Posterior cingulate gyrus (tissue), 11 donors: ENCODE measurements at regions not wholly inside any gene's neighbourhood (a gene's known extent, or its start where the extent isn't known, plus 50 kb on each side); places are given as distances from the start of the nearest gene placed in this dataset.
A peak's percentile ranks its signal among the peaks of the same experiment; 100 is the strongest.
"Not testable (repeated sequence)": the region's sequence is repeated elsewhere in the genome, so short reads cannot be mapped to it uniquely, and the experiment has no call there.

ENCODE experiments used
- DNase-seq, 10 donors: peaks; one replicate each; pipeline versions ENCODE4 v3.0.0 to v3.0.0-alpha.2; 2020 to 2021; ENCODE audit warnings: mixed read lengths in 3 of 10
- intact Hi-C: fragments of 100-400 bp; cut with DNase I; formaldehyde crosslinking; loops from one replicate; pipeline ENCODE4 v1.15.1; 2023

GRCh38 chr17:72381597-72382397, 261.0 kb downstream of the SOX9 start:
- DNase-seq, result peak in 1 of 10 donors; percentile 61
- intact Hi-C loops, result no loop called here

DNA sequence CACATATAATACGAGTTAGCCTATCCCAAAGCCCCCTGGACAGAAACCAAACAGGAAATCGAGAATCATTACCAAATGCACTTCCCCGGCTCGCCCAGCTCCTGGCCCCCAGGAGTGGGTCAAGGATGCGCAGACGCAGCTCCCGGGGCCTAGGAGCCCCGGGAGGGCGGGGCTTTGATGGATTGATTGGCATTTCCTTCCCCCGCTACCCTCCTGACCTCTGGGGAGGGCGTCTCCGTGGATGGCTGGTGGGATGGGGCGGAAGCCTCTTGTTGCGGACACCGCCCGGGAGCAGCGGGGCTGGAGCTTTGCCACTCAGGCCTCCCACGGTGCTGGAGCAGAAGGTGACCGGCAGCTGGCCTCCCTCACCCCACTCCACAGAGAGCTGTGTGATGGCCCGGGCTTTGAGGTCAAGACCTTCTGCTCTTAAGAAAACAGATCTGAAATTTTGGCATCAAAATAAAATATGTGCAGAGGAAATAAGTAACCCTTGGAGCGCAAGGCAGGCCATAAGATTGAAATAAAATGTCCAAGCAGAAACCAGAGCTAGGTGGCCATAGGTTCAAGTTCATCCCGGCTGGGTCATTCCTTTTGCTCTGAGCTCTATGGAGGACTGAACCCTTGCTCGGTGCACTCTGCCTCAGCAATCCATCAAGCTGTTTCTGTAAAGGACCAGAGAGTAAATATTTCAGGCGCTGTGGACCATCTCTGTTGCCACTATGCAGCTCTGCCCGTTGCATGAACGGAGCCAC, 262.3 kb downstream of the SOX9 start:
- DNase-seq, result peak in 1 of 10 donors; percentile 71
- intact Hi-C loops, result no loop called here

GRCh38 chr17:72385475-72385874, 264.7 kb downstream of the SOX9 start:
- intact Hi-C loops, result no loop called here
- no peak for DNase-seq

DNA sequence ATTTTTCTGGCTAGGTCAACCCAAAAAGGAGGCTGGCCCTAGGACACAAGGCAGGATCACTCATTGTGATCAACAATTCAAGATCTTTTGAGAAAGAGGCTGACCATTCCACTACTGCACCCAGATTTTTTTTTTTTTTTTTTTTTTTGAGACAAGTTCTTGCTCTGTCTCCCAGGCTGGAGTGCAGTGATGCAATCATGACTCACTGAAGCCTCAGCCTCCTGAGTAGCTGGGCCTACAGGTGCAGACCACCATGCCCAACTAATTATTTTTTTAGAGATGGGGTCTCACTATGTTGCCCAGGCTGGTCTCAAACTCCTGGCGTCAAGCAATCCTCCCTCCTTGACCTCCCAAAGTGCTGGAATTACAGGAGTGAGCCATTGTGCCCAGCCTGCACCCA, 265.4 kb downstream of the SOX9 start:
- intact Hi-C loops, DNase-seq: not testable (repeated sequence)

- no peak for DNase-seq
- intact Hi-C loops, result no loop called here
These were observed 265.9 kb downstream of the SOX9 start for GRCh38 chr17:72386619-72387237.

- intact Hi-C loops, result no loop called here
- DNase-seq, result no peak
These were observed 266.7 kb downstream of the SOX9 start for GRCh38 chr17:72387487-72387886.

DNA sequence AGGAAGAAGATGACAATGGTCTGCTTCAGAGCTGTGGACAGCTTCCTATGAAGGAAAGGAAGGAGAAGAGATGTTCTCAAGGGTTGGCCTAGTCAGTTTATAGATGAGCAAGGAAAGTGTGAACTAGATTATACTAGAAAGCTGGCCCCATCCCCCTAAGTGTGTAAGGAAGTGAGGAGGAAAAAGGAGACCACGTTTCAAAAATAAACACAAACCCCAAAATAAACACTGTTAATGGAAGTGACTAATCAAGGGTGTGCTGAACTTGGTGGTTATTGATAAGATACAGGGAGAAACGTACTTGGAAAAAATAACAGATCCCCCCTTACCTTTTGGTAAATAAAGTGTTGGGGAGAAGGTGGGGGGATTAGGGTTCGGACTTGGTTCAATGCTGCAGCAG, 267.1 kb downstream of the SOX9 start:
- intact Hi-C loops, result no loop called here
- no peak for DNase-seq

DNA sequence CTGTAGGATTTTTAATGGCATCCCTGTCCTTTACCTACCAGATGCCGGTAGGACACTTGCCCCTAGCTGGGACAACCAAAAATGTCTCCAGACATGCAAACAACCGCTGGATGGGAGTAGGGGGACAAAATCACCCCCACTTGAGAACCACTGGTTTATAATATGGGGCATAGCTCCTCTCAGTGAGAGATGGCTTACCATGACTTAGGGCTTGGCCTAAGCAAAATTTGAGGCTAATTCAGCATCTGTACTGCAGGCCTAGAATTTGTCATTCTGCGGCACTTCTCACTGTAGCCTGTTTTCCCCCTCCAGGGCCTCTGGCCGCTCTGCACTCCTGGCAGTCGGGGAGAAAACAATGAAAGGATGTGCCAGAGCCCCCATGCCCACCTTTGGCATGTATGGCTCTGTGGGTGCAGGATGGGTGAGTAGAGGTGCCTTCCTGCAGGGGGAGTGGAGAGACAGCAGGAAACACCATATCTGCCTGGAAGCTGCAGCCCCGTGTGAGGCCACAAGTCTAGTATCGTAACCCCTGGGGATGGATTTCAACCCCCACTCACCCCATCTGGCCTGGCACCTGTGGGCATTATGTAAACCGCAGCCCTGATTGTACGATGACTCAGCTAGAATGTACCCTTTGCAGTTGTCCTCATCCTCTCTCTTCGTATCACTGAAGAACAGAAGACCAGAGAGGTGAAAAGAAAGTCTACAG, 268.1 kb downstream of the SOX9 start:
- intact Hi-C loops, result no loop called here
- DNase-seq, result peak in 1 of 10 donors; percentile 9

- DNase-seq, result peak in 1 of 10 donors; percentile 2
- intact Hi-C loops, result no loop called here
These were observed 270.1 kb downstream of the SOX9 start for GRCh38 chr17:72390675-72391508.

GRCh38 chr17:72392056-72393010, 271.5 kb downstream of the SOX9 start:
- intact Hi-C loops, result no loop called here

DNA sequence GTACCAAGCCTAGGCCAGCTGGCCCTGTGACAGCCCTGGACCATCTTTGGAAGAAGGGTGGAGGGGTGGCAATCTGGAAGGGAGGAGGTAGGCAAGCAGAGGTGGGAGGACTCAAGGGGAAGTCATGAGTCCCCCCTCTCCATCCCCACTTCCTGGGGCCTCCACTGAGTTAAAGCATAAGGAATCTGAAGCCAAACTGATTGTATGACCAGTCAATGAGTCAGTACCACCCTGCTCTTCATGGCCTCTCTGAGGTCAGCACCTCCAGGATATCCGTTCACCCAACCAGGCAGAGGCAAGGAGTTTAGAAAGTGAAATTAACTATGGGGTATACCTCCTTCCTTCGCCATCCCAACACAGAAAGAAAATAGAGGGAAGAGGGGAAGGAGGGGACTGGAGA, 272.7 kb downstream of the SOX9 start:
- intact Hi-C loops, result no loop called here
- peak in 1 of 10 donors; percentile 49 for DNase-seq

More at GRCh38 chr17:72392056-72393010, 271.5 kb downstream of the SOX9 start:
- DNase-seq, result peak in 1 of 10 donors; percentile 49

DNA sequence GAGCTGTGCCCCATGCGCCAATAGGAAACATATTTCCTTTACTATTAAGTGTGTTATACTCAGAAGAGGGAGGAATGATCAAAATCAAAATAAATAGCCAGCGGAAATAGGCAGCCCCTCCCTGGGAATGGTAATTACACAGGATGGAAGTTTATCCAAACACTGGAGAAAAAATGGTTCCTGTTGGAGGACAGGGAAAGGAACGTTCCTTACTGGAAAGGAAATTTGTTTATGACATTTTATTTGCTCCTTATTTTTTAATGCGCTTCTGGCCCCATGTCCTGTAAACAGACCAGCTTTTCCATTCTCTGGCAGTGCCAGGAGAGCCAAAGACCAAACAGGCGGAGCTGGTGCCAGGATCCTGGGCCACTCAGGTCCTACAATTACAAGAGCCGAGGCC, 273.7 kb downstream of the SOX9 start:
- peak in 1 of 10 donors; percentile 73 for DNase-seq
- intact Hi-C loops, result no loop called here

DNA sequence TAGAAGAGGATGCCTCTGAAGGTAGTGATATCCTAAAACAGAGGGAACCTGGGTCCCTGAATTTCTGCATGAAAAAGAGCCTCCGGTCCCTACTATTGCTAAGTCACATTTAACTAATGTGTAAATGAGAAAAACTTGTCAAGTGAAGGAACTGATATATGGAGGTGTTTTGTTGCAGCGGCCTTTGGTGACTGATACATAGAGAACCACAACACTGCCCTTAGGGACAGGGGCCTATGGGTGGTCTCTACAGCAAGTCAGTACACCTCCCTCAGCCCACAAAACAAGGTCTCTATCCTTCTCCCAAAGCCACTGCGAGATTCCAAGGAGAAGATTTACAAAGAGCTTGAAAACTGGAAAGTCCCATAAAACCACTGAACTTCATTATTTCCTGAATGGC, 275.3 kb downstream of the SOX9 start:
- DNase-seq, result peak in 1 of 10 donors; percentile 8
- intact Hi-C loops, result no loop called here

DNA sequence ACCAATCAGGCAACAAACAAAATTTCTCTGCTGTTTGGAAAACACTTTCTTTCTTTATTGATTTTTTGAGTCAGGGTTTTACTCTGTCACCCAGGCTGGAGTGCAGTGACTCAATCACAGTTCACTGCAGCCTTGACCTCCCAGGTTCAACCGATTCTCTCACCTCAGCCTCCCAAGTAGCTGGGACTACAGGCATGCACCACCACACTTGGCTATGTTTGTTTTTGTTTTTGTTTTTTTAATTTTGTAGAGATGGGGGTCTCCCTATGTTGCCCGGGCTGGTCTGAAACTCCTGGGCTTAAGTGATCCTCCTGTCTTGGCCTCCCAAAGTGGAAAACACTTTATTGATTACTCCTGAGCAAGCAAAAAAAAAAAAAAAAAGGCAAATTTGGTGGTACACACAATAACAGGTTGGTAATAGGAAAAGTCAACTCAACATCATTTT, 276.4 kb downstream of the SOX9 start:
- intact Hi-C loops, result no loop called here

DNA sequence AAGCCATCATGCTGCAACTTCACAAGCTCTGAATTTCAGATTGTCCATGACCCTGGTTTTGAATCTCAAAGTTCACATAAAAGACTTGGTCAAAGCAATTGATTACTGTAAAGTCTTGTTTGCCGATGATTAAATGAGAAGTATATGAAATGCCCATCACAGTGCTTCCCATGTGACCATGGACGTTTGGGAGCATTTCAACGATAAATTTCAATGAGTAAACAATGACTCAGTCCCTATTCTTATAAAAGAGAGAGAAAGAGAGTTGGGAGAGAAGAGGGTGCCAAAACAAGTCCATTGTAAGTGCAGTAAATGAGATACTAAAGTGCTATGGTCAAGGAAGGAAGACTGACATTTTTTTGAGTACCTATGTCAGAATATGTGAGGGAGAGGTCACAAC, 276.9 kb downstream of the SOX9 start:
- intact Hi-C loops, result no loop called here
- no peak for DNase-seq

More for the DNA sequence above, 276.4 kb downstream of the SOX9 start:
- no peak for DNase-seq

GRCh38 chr17:72399023-72399607, 278.3 kb downstream of the SOX9 start:
- DNase-seq, result peak in 1 of 10 donors; percentile 48
- intact Hi-C loops, result no loop called here

GRCh38 chr17:72399608-72400487, 279.0 kb downstream of the SOX9 start:
- DNase-seq, result peak in 1 of 10 donors; percentile 66
- intact Hi-C loops, result no loop called here
